BJ (cell line): ENCODE measurements at regions not wholly inside any gene's neighbourhood (a gene's known extent, or its start where the extent isn't known, plus 50 kb on each side); places are given as distances from the start of the nearest gene placed in this dataset.

Experiments used
- CTCF ChIA-PET: fragments of 350-600 bp; formaldehyde crosslinking; extraction: SDS; loops from one replicate; lab custom pipeline; 2021; ENCODE audit warnings: antibody characterized with exemption, inconsistent platforms; lab: Yijun Ruan, JAX
- POLR2A ChIA-PET: fragments of 300-600 bp; sonication (Branson Sonifier 250); formaldehyde crosslinking; extraction: SDS; loops from one replicate; lab custom pipeline; 2021; ENCODE audit warnings: antibody characterized with exemption; lab: Charles Lee
- DNase-seq: peaks from one replicate; pipeline ENCODE4 v3.0.0-alpha.2; 2011; ENCODE audit warnings: low read depth
- H3K27me3 ChIP-seq: 2 replicates; pipeline ENCODE4 v1.6.0; 2011; ENCODE audit warnings: low read length; ENCODE audit not compliant: control insufficient read depth, insufficient read depth
- H3K36me3 ChIP-seq: 2 replicates; pipeline ENCODE4 v1.5.1; 2011; ENCODE audit warnings: low read length; ENCODE audit not compliant: control insufficient read depth, insufficient read depth
- H3K4me3 ChIP-seq: 2 replicates; pipeline ENCODE4 v1.5.1; 2011; ENCODE audit warnings: low read depth, mild to moderate bottlenecking, control low read depth, low read length
- CTCF ChIP-seq: IDR thresholded peaks from 2 replicates; pipeline ENCODE4 v1.5.1; 2011; ENCODE audit warnings: low read depth, mild to moderate bottlenecking, control low read depth, inconsistent platforms, low read length, moderate library complexity; ENCODE audit not compliant: insufficient read depth

DNA sequence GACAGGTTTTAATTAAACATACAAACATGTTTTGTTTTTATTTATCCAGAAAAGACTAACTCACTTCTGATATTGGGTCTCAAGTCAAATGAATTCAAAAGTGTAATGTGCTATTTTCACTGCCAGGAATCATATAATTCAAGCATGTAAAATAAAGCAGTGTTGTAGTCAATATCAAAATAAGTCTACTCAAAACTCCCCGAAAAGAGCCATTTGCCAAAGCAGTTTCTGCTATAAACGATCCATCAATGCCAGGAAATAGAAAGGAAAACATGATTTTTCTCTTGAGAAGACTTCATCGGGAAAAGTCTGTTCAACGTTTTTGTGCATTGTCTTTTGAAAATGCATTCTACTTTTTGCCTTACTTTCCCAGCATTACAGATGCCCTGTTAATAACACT, 633.3 kb downstream of the FAT4 start:
- Histone ChIP-seq H3K4me3 (no peak overlapping the region), H3K36me3 (no peaks in the 10 kb centered on the region), H3K27me3 (no peaks in the 10 kb centered on the region)
- TF ChIP-seq CTCF = no peak
- ChIA-PET POLR2A (no interaction called here), CTCF (no interaction called here)
- no peak for DNase-seq

DNA sequence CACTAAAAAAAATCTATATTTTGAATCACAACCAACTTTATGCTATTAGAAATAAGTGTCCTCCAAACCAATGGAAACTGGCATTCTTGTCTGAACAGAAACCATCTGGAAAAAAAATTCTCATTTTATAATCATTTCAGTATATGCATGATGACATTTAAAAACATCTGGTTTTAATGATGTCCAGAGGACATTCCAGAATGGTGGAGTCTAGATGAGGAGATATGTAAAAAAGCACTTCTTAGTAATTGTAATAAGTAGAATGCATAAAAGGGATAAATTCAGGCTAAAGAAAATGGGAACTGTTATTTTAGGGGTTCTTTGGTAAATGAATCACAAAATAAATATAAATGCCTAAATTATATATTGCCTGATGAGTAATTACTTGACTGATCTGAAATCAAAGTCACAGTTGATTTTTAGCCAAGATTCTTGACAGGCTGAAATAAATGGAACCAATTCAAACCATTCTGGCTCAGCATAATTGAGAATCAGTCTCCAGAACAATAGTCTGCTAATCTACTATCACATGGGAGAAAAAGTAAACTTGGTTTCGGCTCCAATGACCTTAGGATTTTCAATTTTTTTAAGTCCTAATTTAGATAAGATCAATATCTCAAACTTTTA, 636.6 kb downstream of the FAT4 start:
- TF ChIP-seq CTCF = no peak
- H3K27me3 ChIP-seq = no peaks in the 10 kb centered on the region
- CTCF ChIA-PET = no interaction called here
- no peak overlapping the region for H3K4me3 ChIP-seq
- DNase-seq = peak; percentile 76
- H3K36me3 ChIP-seq = no peaks in the 10 kb centered on the region
- POLR2A ChIA-PET = no interaction called here

- Histone ChIP-seq H3K36me3 (no peaks in the 10 kb centered on the region), H3K4me3 (no peak overlapping the region), H3K27me3 (no peaks in the 10 kb centered on the region)
- DNase-seq = no peak
- POLR2A ChIA-PET = no interaction called here
- CTCF ChIA-PET = interaction anchor here (1.0 to 1.2 kb wide), 2 partner anchors 9 to 25 kb away, joined by 3 read pairs; no protein-coding TSS in a partner anchor
- no peak for TF ChIP-seq CTCF
Observed at GRCh38 chr4:125952631-125953030, 637.9 kb downstream of the FAT4 start.

DNA sequence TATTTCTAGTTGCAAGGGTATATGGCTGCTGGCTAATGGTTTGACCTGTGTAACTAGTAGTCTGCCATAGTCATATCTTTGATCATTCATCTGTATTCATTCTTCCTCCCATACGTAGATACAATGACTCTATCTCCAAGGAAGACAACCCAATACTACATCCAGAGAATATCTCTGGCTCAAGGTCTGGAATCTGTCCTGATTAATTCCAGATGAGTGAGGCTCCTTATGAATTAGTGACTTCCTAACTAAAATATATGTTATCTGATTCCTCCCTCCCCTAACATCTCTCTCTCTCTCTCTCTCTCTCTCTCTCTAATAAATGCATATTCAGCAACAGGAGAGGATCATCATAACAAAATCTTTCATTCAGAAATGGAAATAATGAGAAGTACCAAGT, 641.5 kb downstream of the FAT4 start:
- H3K36me3 ChIP-seq = no peaks in the 10 kb centered on the region
- TF ChIP-seq CTCF = no peak
- CTCF ChIA-PET = no interaction called here
- H3K27me3 ChIP-seq = no peaks in the 10 kb centered on the region
- no peak for DNase-seq
- no peak overlapping the region for H3K4me3 ChIP-seq
- POLR2A ChIA-PET = no interaction called here

GRCh38 chr4:125958519-125958918, 643.8 kb downstream of the FAT4 start:
- no peak for DNase-seq
- CTCF ChIA-PET = interaction anchor here (0.9 kb wide), 1 partner anchor 646 kb away, joined by 3 read pairs; no protein-coding TSS in a partner anchor
- no peak for TF ChIP-seq CTCF
- POLR2A ChIA-PET = no interaction called here
- no peaks in the 10 kb centered on the region for H3K36me3 ChIP-seq
- H3K4me3 ChIP-seq = no peak overlapping the region
- no peaks in the 10 kb centered on the region for H3K27me3 ChIP-seq
